ENCODE measurements at regions not wholly inside any gene's neighbourhood (a gene's known extent, or its start where the extent isn't known, plus 50 kb on each side); places are given as distances from the start of the nearest gene placed in this dataset.

DNA sequence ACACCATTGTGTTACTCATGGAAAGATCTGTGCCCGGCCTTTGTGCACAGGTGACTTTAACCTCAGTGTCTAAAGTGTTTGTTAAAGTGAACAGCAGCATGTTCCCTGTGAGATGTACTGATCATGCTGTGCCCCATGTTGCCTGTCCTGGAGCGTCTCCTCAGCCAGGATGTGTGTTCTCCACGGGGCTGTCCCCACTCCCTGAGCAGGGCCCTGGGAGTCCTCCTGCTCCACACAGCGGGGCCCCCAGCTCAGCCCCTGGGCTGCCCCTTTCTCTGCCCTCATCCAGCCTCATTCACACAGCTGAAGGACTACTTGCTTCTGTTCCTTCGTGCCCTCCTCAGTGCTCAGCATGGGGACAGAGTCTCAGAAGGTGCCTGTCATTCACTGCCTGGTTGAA lies 131.5 kb downstream of the SLC38A6 start:
- DNase-seq (ENCODE audit: low spot score): no peak
- TF ChIP-seq, protein P1, sequence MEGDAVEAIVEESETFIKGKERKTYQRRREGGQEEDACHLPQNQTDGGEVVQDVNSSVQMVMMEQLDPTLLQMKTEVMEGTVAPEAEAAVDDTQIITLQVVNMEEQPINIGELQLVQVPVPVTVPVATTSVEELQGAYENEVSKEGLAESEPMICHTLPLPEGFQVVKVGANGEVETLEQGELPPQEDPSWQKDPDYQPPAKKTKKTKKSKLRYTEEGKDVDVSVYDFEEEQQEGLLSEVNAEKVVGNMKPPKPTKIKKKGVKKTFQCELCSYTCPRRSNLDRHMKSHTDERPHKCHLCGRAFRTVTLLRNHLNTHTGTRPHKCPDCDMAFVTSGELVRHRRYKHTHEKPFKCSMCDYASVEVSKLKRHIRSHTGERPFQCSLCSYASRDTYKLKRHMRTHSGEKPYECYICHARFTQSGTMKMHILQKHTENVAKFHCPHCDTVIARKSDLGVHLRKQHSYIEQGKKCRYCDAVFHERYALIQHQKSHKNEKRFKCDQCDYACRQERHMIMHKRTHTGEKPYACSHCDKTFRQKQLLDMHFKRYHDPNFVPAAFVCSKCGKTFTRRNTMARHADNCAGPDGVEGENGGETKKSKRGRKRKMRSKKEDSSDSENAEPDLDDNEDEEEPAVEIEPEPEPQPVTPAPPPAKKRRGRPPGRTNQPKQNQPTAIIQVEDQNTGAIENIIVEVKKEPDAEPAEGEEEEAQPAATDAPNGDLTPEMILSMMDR (IDR thresholded peaks at IDR 0.05; ENCODE audit: extremely low read depth, missing control alignments): no peak

DNA sequence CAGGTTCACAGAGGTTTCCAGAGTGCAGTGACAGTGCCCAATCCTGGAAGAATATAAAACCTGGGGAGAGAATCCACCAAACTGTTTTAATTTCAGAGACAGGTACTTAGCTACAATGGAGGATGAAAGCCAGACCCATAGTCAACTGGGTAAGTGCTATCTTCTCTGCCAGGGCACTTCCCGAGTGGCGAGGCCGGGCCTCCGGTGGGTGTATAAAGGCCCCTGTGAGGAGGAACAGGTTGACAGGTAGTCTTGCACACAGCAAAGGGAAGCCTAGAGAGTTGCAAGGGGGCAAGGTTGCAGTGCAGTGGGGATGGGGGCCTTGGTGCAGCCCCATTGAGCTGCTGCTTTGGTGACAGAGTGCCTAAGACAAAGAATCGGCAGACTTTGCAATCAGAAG lies 130.7 kb downstream of the SLC38A6 start:
- no peak for DNase-seq (ENCODE audit: low spot score)

DNA sequence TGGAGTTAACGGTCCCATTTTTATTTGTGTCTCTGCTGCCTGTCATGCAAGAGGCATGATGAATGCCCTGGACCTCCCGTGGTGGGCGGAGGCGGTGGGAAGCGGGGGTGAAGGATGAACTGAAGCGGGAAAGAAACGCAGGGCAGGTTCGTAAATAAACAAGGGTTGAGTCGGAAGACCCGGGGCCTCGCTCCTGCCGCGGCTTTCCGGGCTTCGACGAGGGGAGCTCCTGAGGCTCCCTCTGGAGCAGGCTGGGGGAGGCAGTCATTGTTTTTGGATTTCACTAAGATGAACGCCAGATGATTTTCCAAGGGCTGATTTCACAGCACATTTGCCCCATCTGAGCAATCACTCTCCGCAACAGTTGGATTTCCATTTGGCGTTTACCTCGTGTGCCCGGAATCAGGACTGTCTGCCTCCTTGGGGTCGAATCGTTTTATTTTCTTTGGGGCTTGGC lies 130.2 kb downstream of the SLC38A6 start:
- no peak for DNase-seq (ENCODE audit: low spot score)
- TF ChIP-seq, protein P1 (IDR thresholded peaks at IDR 0.05; ENCODE audit: extremely low read depth, missing control alignments): no peak

More for the DNA sequence above, 130.7 kb downstream of the SLC38A6 start:
- TF ChIP-seq, protein P1 (IDR thresholded peaks at IDR 0.05; ENCODE audit: extremely low read depth, missing control alignments): no peak

DNA sequence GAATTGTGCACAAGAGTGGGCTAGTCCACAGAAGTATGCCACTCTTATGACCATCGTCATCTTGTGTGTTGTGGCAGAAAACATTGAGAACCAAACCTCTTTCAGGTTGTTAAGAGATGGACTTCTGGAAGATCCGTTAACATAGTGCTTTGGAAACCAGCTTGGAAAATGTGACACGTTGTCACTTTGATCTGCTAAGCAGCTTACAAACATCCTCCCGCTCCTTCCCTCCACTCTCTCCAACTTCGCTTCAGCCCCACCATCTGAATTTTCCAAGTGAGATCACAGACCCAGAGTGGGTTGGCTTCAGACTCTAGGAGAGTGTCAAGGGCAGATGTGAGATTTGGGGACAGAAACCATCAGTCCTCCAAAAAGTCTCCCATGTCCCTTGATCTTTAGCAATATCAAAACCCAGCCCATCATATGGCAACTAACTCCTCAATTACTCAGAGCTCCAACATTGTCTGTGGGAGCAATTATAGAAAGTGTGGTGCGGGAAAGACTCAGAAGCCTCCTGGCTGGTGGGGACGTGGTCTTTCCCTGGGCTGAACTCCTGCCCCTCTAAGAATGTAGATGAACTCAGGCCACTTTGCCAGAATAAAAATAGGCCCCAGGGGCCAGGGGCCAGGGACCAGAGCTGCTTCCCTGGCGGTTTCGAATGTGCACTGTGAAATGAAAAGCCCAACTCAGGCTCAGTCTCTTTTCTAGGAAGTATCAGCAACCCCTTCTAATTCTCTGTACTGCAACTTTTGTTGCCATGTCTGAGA lies 129.5 kb downstream of the SLC38A6 start:
- no peak for DNase-seq (ENCODE audit: low spot score)
- TF ChIP-seq, protein P1 (IDR thresholded peaks at IDR 0.05; ENCODE audit: extremely low read depth, missing control alignments): no peak

DNA sequence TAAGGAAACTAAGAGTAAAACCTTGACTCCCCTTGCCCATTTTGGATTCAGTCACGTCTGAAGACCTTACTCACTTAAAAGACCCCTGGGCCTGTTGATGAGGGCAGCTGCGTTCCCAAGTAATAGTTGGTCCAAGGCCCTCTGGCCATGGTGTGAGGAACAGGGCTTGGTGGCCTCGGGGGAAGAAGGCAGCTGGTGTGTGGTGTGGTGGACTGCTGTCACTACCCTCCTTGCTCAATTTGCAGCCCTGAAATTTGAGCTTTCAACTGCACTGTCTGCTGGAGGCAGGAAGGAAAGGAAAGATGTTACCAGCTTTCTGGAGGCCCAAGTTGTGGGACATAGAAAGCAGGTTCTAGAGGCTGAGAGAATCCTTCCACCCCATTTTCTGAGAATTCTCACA lies 128.2 kb downstream of the SLC38A6 start:
- DNase-seq (ENCODE audit: low spot score): no peak
- TF ChIP-seq, protein P1 (IDR thresholded peaks at IDR 0.05; ENCODE audit: extremely low read depth, missing control alignments): no peak

DNA sequence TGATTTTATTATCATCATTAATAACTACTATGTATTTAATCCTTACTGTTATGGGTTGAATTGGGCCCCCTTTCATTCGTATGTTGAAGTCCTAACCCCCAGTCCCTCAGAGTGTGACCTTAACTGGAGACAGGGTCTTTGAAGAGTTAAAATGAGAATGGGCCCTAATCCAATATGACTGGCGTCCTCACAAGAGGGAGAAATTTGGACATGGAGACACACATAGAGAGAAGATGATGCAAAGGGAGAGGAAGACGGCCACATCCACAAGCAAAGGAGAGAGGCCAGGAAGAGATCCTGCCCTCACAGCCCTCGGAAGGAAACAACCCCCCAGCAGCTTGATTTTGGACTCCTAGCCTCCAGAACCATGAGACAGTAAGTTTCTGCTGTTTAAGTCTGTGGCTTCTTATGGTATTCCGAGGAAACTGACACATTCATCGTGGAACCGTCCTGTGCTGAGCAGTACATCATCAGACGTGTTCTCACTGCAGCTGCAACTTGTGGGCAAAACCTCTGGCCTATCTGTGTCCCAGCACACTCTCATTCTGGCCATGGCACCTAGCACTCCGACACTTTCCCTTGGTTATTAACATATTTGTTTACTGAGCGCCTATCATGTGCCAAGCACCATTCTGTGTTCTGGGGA lies 127.6 kb downstream of the SLC38A6 start:
- no peak for DNase-seq (ENCODE audit: low spot score)
- TF ChIP-seq, protein P1 (IDR thresholded peaks at IDR 0.05; ENCODE audit: extremely low read depth, missing control alignments): no peak

DNA sequence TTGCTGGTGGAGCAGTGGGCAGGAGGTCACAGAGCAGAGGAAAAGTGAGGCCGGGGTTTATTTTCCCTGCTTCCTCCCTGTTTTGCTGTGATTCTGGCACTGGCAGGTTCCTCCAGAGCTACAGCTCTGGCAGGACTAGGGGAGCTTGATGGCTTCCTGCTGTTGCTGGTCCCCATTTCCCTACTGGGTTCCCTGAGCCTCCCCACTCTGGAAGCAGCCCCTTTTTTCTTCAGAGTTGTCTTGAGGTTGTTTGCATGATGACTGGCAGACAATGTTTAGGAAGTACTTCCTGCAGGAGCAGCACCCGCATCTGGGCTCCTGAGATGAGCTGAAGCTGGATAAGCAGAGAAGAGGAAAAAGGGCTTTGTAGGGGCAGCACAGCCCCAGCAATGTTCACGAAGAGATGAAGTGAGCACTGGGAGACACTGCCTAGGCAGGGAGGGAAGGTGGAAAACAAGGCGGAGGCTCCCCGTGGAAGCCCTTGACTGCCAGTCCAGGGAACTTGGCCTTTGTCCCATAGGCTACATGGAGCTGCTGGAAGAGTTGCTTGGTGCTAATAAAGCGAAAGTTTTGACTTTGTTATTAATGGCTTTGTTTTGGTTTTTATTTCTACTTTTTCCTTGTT lies 126.9 kb downstream of the SLC38A6 start:
- DNase-seq (ENCODE audit: low spot score): no peak
- TF ChIP-seq, protein P1 (IDR thresholded peaks at IDR 0.05; ENCODE audit: extremely low read depth, missing control alignments): no peak

Data from GM20000 (cell line).